Muscle layer of colon (tissue), 2 donors: ENCODE measurements at regions not wholly inside any gene's neighbourhood (a gene's known extent, or its start where the extent isn't known, plus 50 kb on each side); places are given as distances from the start of the nearest gene placed in this dataset.

Experiments used
- H3K27ac ChIP-seq: one replicate; pipeline ENCODE4 v1.7.0; 2013; ENCODE audit warnings: low read depth, mild to moderate bottlenecking, low read length, moderate library complexity
- H3K27me3 ChIP-seq, 2 donors: one replicate each; pipeline ENCODE4 v1.7.0; 2013; ENCODE audit warnings: low read length in 2 of 2, mild to moderate bottlenecking in 2 of 2; ENCODE audit not compliant: insufficient read depth in 2 of 2, control insufficient read depth in 1 of 2
- H3K36me3 ChIP-seq: one replicate; pipeline ENCODE4 v1.7.0; 2013; ENCODE audit warnings: mild to moderate bottlenecking, low read length; ENCODE audit not compliant: insufficient read depth
- H3K4me1 ChIP-seq: one replicate; pipeline ENCODE4 v1.7.0; 2013; ENCODE audit warnings: mild to moderate bottlenecking, low read length; ENCODE audit not compliant: insufficient read depth
- H3K4me3 ChIP-seq, 2 donors: one replicate each; pipeline ENCODE4 v1.7.0; 2013; ENCODE audit warnings: low read length in 2 of 2, low read depth in 1 of 2, mild to moderate bottlenecking in 1 of 2, moderate library complexity in 1 of 2
- H3K9ac ChIP-seq: one replicate; pipeline ENCODE4 v1.7.0; 2013; ENCODE audit warnings: low read length
- H3K9me3 ChIP-seq: one replicate; pipeline ENCODE4 v1.7.0; 2013; ENCODE audit warnings: mild to moderate bottlenecking, low read length
- donor health status: abdominal sarcoma.
- donor health status: Adenocarcinoma of cecum.

DNA sequence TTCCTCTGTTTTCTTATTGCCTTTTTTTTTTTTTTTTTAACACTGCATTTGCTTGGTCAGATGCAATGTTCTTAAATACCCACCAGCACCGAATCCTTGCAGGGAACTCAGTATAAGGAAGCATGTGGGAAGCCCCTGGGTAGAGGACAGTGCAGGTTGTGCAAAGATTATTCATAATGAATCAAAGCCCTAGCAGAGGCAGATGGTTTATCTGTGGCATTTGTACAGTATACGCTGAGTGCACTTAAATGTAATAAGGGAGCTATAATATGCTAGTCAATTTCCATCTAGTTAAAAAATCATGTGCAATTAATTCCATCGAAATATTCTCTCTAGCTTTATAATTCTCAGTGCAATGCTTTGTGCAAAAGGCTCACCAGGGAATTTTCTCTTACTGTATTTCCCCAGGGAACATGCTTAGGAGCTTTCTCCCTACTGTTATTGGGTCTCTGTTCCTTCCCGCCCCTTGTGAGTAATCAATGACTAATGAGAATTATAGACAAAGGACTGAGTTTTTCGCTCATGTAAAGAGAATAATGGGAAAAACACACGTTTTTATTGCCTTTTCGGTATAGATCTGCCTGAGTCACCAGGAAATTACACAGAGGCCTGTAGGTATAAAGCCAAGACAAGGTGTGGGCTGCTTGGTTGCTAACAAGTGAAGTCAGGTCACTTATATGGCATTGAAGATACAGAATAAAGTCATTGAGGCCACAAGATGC, 1214.3 kb upstream of the TMEM132C start:
- Histone ChIP-seq H3K27ac (no peak overlapping the region), H3K27me3 (no peaks in the 10 kb centered on the region), H3K4me3 (no peak overlapping the region), H3K4me1 (no peaks in the 10 kb centered on the region), H3K9ac (no peak overlapping the region), H3K9me3 (no peaks in the 10 kb centered on the region), H3K36me3 (no peaks in the 10 kb centered on the region)

DNA sequence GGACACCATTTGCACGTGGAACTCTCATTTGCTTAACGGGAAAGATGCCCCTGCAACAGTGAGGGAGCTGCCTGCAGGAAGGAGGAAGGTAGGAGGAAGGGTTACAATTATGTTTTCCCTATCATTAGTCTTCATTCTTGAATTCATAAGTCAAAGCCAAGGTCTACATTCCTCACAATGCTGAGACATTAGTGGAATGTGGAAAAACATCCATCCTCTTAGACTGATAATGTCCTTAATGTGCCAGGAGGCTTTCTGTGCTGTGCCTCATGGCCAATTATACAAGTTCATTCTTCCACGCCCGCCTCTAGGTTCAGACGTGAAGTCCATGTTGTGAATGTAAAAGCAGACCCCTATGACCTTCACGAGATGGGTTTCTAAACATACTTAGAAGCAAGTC, 1212.4 kb upstream of the TMEM132C start:
- H3K4me1 ChIP-seq: no peaks in the 10 kb centered on the region
- H3K4me3 ChIP-seq: no peak overlapping the region
- no peak overlapping the region for H3K9ac ChIP-seq
- no peaks in the 10 kb centered on the region for H3K36me3 ChIP-seq
- no peak overlapping the region for H3K27ac ChIP-seq
- H3K27me3 ChIP-seq: no peaks in the 10 kb centered on the region
- no peaks in the 10 kb centered on the region for H3K9me3 ChIP-seq

DNA sequence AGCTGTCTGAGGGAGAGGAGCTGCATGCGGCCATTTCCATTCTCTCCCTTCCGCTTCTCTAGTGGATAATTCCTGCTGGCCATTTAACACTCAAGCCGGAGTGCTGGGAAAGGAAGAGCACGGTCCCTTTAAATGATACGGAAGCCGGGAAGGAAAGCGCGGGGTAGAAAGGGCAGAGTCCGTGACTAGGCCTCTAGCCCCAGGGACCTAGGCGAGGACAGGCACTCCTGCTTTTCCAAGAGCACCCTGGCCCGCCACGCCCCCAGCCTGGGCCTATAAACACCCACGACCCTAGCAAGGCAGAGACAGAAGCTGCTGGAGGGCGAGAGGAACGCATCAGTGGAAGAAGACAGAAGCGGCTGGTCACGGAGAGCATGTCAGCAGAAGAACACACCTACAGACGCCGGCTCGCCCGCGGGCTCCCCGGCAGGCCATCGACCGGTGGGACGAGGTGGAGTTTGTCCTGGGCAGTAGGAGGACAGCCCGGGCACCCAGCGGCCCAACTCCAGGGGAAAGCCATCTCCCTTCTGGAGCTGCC, 1206.6 kb upstream of the TMEM132C start:
- Histone ChIP-seq H3K27me3 (no peaks in the 10 kb centered on the region), H3K9me3 (no peaks in the 10 kb centered on the region), H3K4me3 (no peak overlapping the region), H3K36me3 (no peaks in the 10 kb centered on the region), H3K27ac (no peak overlapping the region), H3K4me1 (no peaks in the 10 kb centered on the region), H3K9ac (no peak overlapping the region)

DNA sequence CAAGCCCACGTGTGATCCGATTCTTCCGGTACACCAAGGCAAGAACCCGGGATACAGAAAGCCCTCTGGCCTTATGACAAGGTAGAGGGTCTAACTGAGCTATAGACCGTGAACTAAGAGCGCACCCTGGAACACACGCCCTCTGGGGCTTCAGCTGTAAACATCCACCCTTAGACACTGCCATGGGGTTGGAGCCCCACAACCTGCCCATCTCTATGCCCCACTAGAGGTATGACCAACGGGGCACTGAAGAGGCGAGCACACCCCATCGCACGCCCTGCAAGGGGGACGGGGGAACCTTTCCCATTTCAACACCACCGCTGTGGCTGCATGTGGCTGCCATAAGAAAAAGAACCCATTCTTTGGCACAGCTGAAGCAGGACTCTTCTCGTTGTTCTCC, 1206.0 kb upstream of the TMEM132C start:
- no peaks in the 10 kb centered on the region for H3K9me3 ChIP-seq
- no peaks in the 10 kb centered on the region for H3K4me1 ChIP-seq
- no peak overlapping the region for H3K27ac ChIP-seq
- H3K36me3 ChIP-seq: no peaks in the 10 kb centered on the region
- H3K27me3 ChIP-seq: no peaks in the 10 kb centered on the region
- H3K9ac ChIP-seq: no peak overlapping the region
- no peak overlapping the region for H3K4me3 ChIP-seq

DNA sequence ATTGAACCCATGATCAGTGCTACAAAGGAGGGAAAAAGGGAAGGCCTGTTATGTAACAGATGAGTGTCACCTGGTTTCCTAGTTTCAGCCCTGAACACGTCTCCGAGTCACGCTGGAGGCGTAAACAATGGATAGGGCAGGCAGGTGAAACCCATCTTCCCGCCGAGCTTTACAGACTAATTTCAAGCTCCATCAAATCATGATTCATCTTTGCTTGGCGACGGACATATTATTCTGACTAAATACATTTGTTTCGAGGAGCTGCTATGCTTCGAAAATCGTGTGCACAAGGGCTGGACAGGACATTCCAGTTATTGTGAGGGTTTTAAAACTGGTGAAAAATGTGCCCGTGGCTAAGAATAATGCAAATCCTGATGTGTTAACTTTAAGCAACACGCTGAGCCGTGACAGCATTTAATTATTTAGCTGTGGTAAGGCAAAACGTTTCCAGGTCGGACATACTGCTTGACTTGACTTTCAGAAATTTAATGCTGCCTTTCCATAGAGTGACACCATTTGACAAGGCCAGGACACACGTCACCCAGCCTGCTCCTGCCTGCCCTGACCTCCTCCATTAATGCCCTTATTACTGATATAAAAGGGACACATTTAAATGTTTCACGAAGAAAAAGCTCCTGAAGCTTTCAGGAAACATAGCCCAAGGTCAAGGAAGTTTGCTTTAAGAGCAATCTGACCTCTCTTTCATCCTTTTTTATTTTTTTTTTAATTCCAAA, 1203.5 kb upstream of the TMEM132C start:
- no peaks in the 10 kb centered on the region for H3K9me3 ChIP-seq
- no peaks in the 10 kb centered on the region for H3K36me3 ChIP-seq
- no peak overlapping the region for H3K9ac ChIP-seq
- no peaks in the 10 kb centered on the region for H3K4me1 ChIP-seq
- no peaks in the 10 kb centered on the region for H3K27me3 ChIP-seq
- H3K27ac ChIP-seq: no peak overlapping the region
- no peak overlapping the region for H3K4me3 ChIP-seq

DNA sequence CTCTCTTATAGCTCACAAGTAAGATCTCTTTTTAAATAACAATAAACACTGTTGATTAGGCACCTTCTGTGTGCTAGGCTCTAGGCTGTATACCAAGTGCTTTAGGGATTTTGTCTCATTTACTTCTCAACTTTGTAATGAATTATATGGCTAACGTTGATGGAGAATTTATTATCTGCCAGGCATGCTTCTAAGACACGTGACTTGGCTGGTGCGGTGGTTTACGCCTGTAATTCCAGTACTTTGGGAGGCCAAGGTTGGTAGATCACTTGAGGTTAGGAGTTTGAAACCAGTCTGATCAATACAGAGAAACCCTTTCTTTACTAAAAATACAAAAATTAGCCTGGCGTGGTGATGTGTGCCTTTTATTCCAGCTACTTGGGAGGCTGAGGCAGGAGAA, 1202.8 kb upstream of the TMEM132C start:
- Histone ChIP-seq H3K27me3 (no peaks in the 10 kb centered on the region), H3K9me3 (no peaks in the 10 kb centered on the region), H3K4me1 (no peaks in the 10 kb centered on the region), H3K9ac (no peak overlapping the region), H3K4me3 (no peak overlapping the region), H3K27ac (no peak overlapping the region), H3K36me3 (no peaks in the 10 kb centered on the region)

DNA sequence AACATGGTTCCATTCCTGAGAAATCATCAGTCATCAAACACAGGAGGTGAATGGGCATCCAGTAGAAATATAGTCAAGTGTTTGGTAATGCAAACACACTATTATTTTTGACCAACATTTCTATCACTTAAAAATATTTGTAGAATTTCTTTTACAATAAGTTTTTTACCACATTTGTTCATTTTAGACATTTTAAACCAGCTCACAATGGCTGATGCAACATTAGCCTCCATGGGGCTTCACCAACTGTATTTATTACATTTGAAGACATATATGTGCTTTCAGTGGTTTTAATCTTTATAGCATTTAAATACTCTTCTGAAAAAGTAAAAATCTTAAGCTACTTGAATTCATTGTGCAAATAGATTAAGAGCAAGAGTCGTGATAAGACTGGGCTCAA, 1201.4 kb upstream of the TMEM132C start:
- Histone ChIP-seq H3K27ac (no peak overlapping the region), H3K9ac (no peak overlapping the region), H3K36me3 (no peaks in the 10 kb centered on the region), H3K9me3 (no peaks in the 10 kb centered on the region), H3K27me3 (no peaks in the 10 kb centered on the region), H3K4me3 (no peak overlapping the region), H3K4me1 (no peaks in the 10 kb centered on the region)

DNA sequence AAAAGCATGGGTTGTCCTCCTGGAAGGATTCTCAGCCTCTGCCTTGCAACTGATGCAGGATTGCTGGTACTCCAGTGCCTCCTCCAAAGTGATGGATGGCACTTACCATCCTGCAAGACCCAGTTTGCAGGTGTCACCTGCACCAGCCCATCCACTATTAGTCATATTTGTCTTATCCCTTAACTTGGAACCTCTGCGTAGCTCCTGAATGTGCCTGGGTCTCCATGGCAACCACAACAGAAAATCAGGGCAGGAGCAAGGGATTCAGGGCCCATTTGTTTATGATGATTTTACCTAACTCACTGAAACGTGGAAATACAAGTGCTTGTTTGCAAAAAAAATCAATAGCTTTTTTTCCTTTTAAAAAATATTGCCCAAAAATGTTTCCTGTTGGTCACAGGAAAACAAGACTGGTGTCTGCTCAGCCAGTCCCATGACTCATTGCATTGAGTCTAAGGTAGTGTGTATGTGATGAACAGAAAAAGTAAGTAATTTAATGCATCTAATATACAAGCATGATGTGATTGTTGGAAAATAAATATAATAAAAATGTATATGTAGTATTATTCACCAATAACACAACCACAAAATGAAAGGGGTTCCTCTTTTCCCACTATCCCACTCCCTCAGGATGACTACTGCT, 1196.3 kb upstream of the TMEM132C start:
- Histone ChIP-seq H3K9ac (no peak overlapping the region), H3K4me3 (no peak overlapping the region), H3K36me3 (no peaks in the 10 kb centered on the region), H3K4me1 (no peaks in the 10 kb centered on the region), H3K9me3 (no peaks in the 10 kb centered on the region), H3K27me3 (no peaks in the 10 kb centered on the region), H3K27ac (no peak overlapping the region)

DNA sequence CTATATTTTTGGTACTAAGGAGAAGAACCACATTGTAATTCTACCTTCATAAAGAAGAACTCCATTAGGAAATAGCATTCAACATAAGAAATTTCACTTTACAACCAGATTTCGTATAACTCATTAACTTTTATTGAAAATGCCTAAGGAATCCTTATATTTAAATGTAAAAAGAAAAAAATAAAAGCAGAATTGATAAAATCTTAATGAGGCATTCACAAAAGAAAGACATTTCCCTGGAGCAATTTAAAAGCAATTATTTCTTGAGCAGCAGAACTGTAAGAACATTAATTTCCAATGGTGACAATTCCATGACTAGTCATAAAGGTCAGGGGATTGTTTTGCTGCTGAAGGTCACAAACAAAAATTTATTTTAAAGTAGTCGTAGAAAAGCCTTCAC, 1192.8 kb upstream of the TMEM132C start:
- H3K9ac ChIP-seq: no peak overlapping the region
- no peaks in the 10 kb centered on the region for H3K9me3 ChIP-seq
- no peak overlapping the region for H3K27ac ChIP-seq
- no peak overlapping the region for H3K4me3 ChIP-seq
- H3K27me3 ChIP-seq: no peaks in the 10 kb centered on the region
- no peaks in the 10 kb centered on the region for H3K36me3 ChIP-seq
- no peaks in the 10 kb centered on the region for H3K4me1 ChIP-seq

DNA sequence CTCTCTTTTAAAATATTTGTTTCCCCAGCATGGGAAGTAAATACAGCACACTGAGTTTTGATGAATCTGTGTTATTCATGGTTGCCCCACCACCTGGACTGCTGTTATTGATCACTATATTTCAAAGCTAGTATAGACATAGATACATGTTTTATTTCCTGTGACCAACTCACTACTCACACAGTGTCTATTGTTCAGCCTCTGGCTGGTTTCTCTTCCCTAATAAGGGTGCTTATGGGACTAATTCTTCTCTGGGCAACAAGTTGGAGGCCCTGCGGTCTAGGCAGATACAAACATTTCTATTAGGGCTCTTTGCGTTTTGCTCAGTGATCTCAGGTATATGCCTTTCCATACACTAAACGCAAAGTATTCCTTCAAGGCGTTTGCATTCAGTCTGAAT, 1191.0 kb upstream of the TMEM132C start:
- H3K4me3 ChIP-seq: no peak overlapping the region
- H3K27ac ChIP-seq: no peak overlapping the region
- H3K27me3 ChIP-seq: no peaks in the 10 kb centered on the region
- no peaks in the 10 kb centered on the region for H3K4me1 ChIP-seq
- no peak overlapping the region for H3K9ac ChIP-seq
- H3K9me3 ChIP-seq: no peaks in the 10 kb centered on the region
- no peaks in the 10 kb centered on the region for H3K36me3 ChIP-seq

DNA sequence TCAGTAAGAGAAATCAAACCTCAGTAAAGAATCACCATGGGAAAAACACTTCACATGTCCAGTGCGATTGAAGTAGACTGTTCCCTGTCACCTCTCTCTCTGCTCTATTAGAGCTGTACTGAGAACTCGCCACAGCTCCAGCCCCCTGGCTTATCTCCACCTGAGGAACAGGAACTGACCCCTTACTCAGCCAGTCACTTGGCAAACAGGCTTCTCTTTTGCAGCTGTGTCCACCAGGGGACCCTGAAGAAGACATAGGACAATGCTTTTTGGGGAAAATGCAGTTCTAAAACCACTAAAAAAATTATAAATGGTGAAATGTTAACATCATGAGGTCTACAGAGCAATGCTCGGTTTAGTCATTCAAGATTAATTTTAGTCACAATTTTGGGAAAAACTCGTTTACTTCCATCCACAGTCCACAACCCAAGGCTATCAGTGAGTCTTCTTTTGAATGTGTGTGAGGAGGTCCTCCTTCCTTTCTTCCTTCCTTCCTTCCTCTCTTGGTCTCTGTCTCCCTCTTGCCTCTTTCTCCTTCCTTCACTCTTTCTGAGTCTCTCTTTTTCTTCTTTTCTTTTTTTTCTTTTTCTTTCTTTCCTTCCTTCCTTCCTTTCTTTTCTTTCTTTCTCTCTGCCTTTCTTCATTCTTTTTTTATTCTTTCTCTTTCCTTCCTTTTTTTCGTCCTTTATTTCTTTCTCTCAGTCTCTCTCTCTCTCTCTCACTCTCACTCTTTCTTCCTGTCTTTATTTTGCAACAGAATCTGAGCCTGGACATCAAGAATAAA, 1189.5 kb upstream of the TMEM132C start:
- Histone ChIP-seq H3K27me3 (no peaks in the 10 kb centered on the region), H3K36me3 (no peaks in the 10 kb centered on the region), H3K9me3 (no peaks in the 10 kb centered on the region), H3K27ac (no peak overlapping the region), H3K9ac (no peak overlapping the region), H3K4me1 (no peaks in the 10 kb centered on the region), H3K4me3 (no peak overlapping the region)
